Neural cell (in vitro differentiated cells): ENCODE measurements at regions not wholly inside any gene's neighbourhood (a gene's known extent, or its start where the extent isn't known, plus 50 kb on each side); places are given as distances from the start of the nearest gene placed in this dataset.

ENCODE experiments used
- H2AFZ ChIP-seq: fragments of 200-600, 300-800 bp; sonication (generic), shearing (Covaris generic); 2 replicates; pipeline ENCODE4 v1.6.0; 2014; ENCODE audit warnings: low read depth, mild to moderate bottlenecking, antibody characterized with exemption, low read length, moderate library complexity
- H3F3A ChIP-seq: fragments of 200-600 bp; shearing (Covaris generic); 2 replicates; pipeline ENCODE4 v1.6.1; 2016; ENCODE audit warnings: mild to moderate bottlenecking, moderate library complexity, mixed read lengths, antibody characterized with exemption, low read length; ENCODE audit not compliant: insufficient read depth, poor library complexity, severe bottlenecking
- H3K27ac ChIP-seq: fragments of 200-600, 300-800 bp; sonication (generic), shearing (Covaris generic); 2 replicates; pipeline ENCODE4 v1.5.1; 2014; ENCODE audit warnings: mild to moderate bottlenecking, low read length, moderate library complexity
- H3K27me3 ChIP-seq: fragments of 300-800, 200-600 bp; sonication (generic), shearing (Covaris generic); 2 replicates; pipeline ENCODE4 v1.6.0; 2014; ENCODE audit warnings: mild to moderate bottlenecking, low read depth, low read length, moderate library complexity; ENCODE audit not compliant: insufficient read depth
- H3K36me3 ChIP-seq: fragments of 300-800, 200-600 bp; sonication (generic), shearing (Covaris generic); 2 replicates; pipeline ENCODE4 v1.5.1; 2014; ENCODE audit warnings: mild to moderate bottlenecking, antibody characterized with exemption, low read length, moderate library complexity; ENCODE audit not compliant: insufficient read depth
- H3K4me2 ChIP-seq: fragments of 300-800, 200-600 bp; sonication (generic), shearing (Covaris generic); 2 replicates; pipeline ENCODE4 v1.6.0; 2014; ENCODE audit warnings: mild to moderate bottlenecking, low read length
- H3K4me3 ChIP-seq: fragments of 300-800, 200-600 bp; sonication (generic), shearing (Covaris generic); 2 replicates; pipeline ENCODE4 v1.5.1; 2014; ENCODE audit warnings: mild to moderate bottlenecking, low read length, moderate library complexity
- H3K79me2 ChIP-seq: fragments of 200-600 bp; shearing (Covaris generic); replicated peaks from 2 replicates; pipeline ENCODE4 v1.6.0; 2014; ENCODE audit warnings: mild to moderate bottlenecking, low read length, moderate library complexity; ENCODE audit not compliant: insufficient read depth
- H3K9ac ChIP-seq: fragments of 300-800, 200-600 bp; sonication (generic), shearing (Covaris generic); 2 replicates; pipeline ENCODE4 v1.6.1; 2016; ENCODE audit warnings: mild to moderate bottlenecking, low read length, mixed read lengths
- H3K9me2 ChIP-seq: fragments of 200-600 bp; shearing (Covaris generic); 2 replicates; pipeline ENCODE4 v1.6.1; 2016; ENCODE audit warnings: mild to moderate bottlenecking, low read length, mixed read lengths; ENCODE audit not compliant: insufficient read depth
- H3K9me3 ChIP-seq: fragments of 200-600, 300-800 bp; sonication (generic), shearing (Covaris generic); 2 replicates; pipeline ENCODE4 v1.6.1; 2016; ENCODE audit warnings: mild to moderate bottlenecking, mixed run types, low read length, moderate library complexity, mixed read lengths
- H4K20me1 ChIP-seq: fragments of 200-600 bp; shearing (Covaris generic); 2 replicates; pipeline ENCODE4 v1.6.1; 2016; ENCODE audit warnings: mild to moderate bottlenecking, mixed run types; ENCODE audit not compliant: insufficient read depth
- CTCF ChIP-seq: fragments of 450-650 bp; IDR thresholded peaks from 2 replicates; pipeline ENCODE4 v1.5.1; 2014; ENCODE audit warnings: antibody characterized with exemption, mild to moderate bottlenecking, moderate library complexity; ENCODE audit not compliant: poor library complexity, severe bottlenecking
- EP300 ChIP-seq: fragments of 450-650 bp; conservative IDR thresholded peaks from 2 replicates; pipeline ENCODE4 v1.6.1; 2014; ENCODE audit warnings: antibody characterized with exemption, mild to moderate bottlenecking, moderate library complexity; ENCODE audit not compliant: poor library complexity, severe bottlenecking
- EZH2 ChIP-seq: fragments of 200-600, 300-800 bp; shearing (Covaris generic), sonication (generic); IDR thresholded peaks from 2 replicates; pipeline ENCODE4 v1.6.1; 2014; ENCODE audit warnings: antibody characterized with exemption, low read length, borderline replicate concordance, mild to moderate bottlenecking; ENCODE audit not compliant: insufficient read depth, poor library complexity, severe bottlenecking
- MXI1 ChIP-seq: fragments of 450-650 bp; conservative IDR thresholded peaks from 2 replicates; pipeline ENCODE4 v1.6.1; 2014; ENCODE audit warnings: antibody characterized with exemption, mild to moderate bottlenecking; ENCODE audit not compliant: poor library complexity, severe bottlenecking
- POLR2AphosphoS5 ChIP-seq: IDR thresholded peaks from 2 replicates; pipeline ENCODE4 v1.6.1; 2012
- RAD21 ChIP-seq: fragments of 450-650 bp; conservative IDR thresholded peaks from 2 replicates; pipeline ENCODE4 v1.6.1; 2014; ENCODE audit warnings: antibody characterized with exemption, mild to moderate bottlenecking, moderate library complexity
- REST ChIP-seq: IDR thresholded peaks from 2 replicates; pipeline ENCODE4 v1.6.1; 2012; ENCODE audit warnings: borderline replicate concordance
- SMC3 ChIP-seq: fragments of 450-650 bp; conservative IDR thresholded peaks from 2 replicates; pipeline ENCODE4 v1.6.1; 2014; ENCODE audit warnings: antibody characterized with exemption, mild to moderate bottlenecking, moderate library complexity; ENCODE audit not compliant: poor library complexity
- TAF1 ChIP-seq: IDR thresholded peaks from 2 replicates; pipeline ENCODE4 v1.6.1; 2012; ENCODE audit warnings: low read depth

DNA sequence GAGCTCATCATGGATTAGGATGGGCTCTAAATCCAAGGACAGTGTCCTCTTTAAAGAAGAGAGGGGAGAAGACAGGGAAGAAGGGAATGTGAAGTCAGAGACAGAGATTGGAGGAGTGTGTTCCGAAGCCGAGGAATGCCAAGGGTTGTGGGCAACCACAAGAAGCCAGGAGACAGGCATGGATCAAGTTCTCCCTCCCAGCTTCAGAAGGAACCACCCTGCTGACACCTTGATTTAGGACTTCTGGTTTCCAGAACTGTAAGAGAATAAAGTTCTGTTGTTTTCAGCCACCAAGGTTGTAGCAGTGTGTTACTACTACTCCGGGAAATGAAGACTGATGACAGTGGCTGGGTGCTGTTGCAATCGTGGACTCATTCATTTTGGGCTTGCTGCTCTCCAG is 120.1 kb downstream of the RPS12 start:
- H3K27me3 ChIP-seq, result no peaks in the 10 kb centered on the region
- no peaks in the 10 kb centered on the region for H4K20me1 ChIP-seq
- peaks cover 7% of the 10 kb centered on the region for H3F3A ChIP-seq
- no peaks in the 10 kb centered on the region for H3K79me2 ChIP-seq
- no peaks in the 10 kb centered on the region for H3K36me3 ChIP-seq
- no peaks in the 10 kb centered on the region for H3K9me2 ChIP-seq
- no peak overlapping the region for H3K4me2 ChIP-seq
- H2AFZ ChIP-seq, result no peak overlapping the region
- TF ChIP-seq TAF1 (no peak), RAD21 (no peak), MXI1 (no peak), CTCF (no peak), POLR2AphosphoS5 (no peak), REST (no peak), SMC3 (no peak), EZH2 (no peak), EP300 (no peak)
- peak overlapping the region; percentile 40 for H3K9ac ChIP-seq
- no peak overlapping the region for H3K4me3 ChIP-seq
- no peaks in the 10 kb centered on the region for H3K9me3 ChIP-seq
- peak overlapping the region; percentile 82 for H3K27ac ChIP-seq

- Histone ChIP-seq H3K4me3 (no peak overlapping the region), H3F3A (peaks cover 5% of the 10 kb centered on the region), H3K9ac (no peak overlapping the region), H3K9me3 (no peaks in the 10 kb centered on the region), H2AFZ (no peak overlapping the region), H3K4me2 (no peak overlapping the region), H3K36me3 (no peaks in the 10 kb centered on the region), H4K20me1 (no peaks in the 10 kb centered on the region), H3K9me2 (no peaks in the 10 kb centered on the region), H3K79me2 (no peaks in the 10 kb centered on the region), H3K27me3 (no peaks in the 10 kb centered on the region), H3K27ac (peak overlapping the region; percentile 21)
- TF ChIP-seq TAF1, result no peak
- no peak for TF ChIP-seq EP300
- TF ChIP-seq EZH2, result no peak
- no peak for TF ChIP-seq MXI1
- no peak for TF ChIP-seq SMC3
- no peak for TF ChIP-seq POLR2AphosphoS5
- TF ChIP-seq RAD21, result no peak
- no peak for TF ChIP-seq CTCF
- no peak for TF ChIP-seq REST
Measured at GRCh38 chr6:132936646-132937045, 122.3 kb downstream of the RPS12 start.
